Adrenal gland (tissue), 9 donors: ENCODE measurements at regions not wholly inside any gene's neighbourhood (a gene's known extent, or its start where the extent isn't known, plus 50 kb on each side); places are given as distances from the start of the nearest gene placed in this dataset.

Experiments used
- DNase-seq, 7 donors: peaks; one replicate each; pipeline ENCODE4 v3.0.0-alpha.2; 2019 to 2020
- H3K27ac ChIP-seq, 5 donors: fragments of 200-600 bp; sonication (generic) in 4 of 5; 1 replicate in 3 of 5; 2 replicates in 2 of 5; pipeline versions ENCODE4 v1.5.1 to v1.8.0; 2016 to 2020; ENCODE audit warnings: mild to moderate bottlenecking in 1 of 5
- H3K27me3 ChIP-seq: fragments of 200-600 bp; 2 replicates; pipeline ENCODE4 v1.8.0; 2021
- H3K36me3 ChIP-seq, 2 donors: fragments of 200-600 bp; replicated peaks in 1 of 2; 1 replicate in 1 of 2; 2 replicates in 1 of 2; pipeline versions ENCODE4 v1.5.1 to v1.8.0; 2018 to 2022
- H3K4me1 ChIP-seq, 2 donors: fragments of 200-600 bp; replicated peaks in 1 of 2; 1 replicate in 1 of 2; 2 replicates in 1 of 2; pipeline versions ENCODE4 v1.5.1 to v1.8.0; 2018 to 2021
- H3K4me3 ChIP-seq, 4 donors: fragments of 200-600 bp; sonication (generic) in 3 of 4; one replicate each; pipeline ENCODE4 v1.5.1; 2016 to 2018
- H3K9me3 ChIP-seq, 3 donors: fragments of 200-600 bp; sonication (generic) in 1 of 3; replicated peaks in 1 of 3; 1 replicate in 2 of 3; 2 replicates in 1 of 3; pipeline versions ENCODE4 v1.5.1 to v1.8.0; 2016 to 2021
- POLR2A ChIP-seq, 2 donors: fragments of 450-650 bp; IDR thresholded peaks; one replicate each; pipeline ENCODE4 v1.6.1; 2017; ENCODE audit warnings: antibody characterized with exemption in 2 of 2, mild to moderate bottlenecking in 2 of 2, moderate library complexity in 1 of 2
- WGBS, 4 donors: extraction: QIAGEN DNeasy Blood & Tissue Kit in 2 of 4; methylation state at CpG; one replicate each; pipeline versions ENCODE4 v1.1.5 to v1.1.7; 2013 to 2017; 5-methylcytosine and 5-hydroxymethylcytosine counted together
- intact Hi-C, 2 donors: fragments of 100-400 bp; cut with DNase I; formaldehyde crosslinking; loops; one replicate each; pipeline versions ENCODE4 v1.14.1 to v1.15.0; 2022 to 2023
- TF ChIP-seq, protein P1 (sequence below), 6 experiments: fragments of 450-650 bp in 4 of 6; fragments of 200-600 bp in 2 of 6; sonication (generic) in 1 of 6; IDR thresholded peaks; 1 replicate in 5 of 6; 2 replicates in 1 of 6; pipeline versions ENCODE4 v1.5.1 to v1.8.0; 2016 to 2021; ENCODE audit warnings: antibody characterized with exemption in 6 of 6, mild to moderate bottlenecking in 2 of 6, moderate library complexity in 1 of 6
- donor health status: healthy with polysubstance abuse.
- donor health status: Bipolar disorder and iron deficiency.
- donor health status: DM: yes; HTN: yes; CAD: no.
- donor health status: DM: no; HTN: no; CAD: no.
- donor health status: DM: no; HTN: no; CAD: no.

DNA sequence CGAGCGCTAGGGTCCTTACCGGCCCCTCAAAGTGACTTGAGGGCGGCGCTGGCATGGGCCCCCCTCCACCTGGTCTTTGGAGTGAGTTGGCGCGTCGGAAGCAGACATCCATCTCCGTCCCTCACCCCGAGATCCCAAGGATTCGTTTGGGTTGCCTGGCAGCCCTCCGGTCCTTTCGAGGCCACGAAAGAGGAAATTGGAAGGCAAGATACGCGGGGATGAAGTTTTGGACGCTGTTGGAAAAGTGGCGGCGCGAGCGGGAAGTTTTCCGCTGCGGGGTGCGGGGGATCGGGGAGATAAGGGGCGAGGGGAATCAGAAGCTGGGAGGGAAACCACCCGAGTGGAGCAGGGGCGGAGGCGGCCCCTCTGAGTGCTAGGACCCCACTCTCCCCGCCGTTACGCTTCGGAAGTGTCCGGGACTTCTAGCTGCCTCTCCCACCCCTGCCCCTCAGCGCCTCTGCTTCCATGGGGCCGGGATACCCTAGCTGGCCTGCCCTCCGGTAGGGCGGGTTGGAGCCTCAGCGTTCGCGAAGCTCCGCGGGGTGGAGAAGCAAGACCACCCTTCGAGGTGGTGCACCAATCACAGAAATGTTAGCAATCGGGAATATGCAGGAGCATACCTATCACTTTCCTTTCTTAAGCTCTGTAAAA is 57.8 kb downstream of the FRMPD3 start:
- Histone ChIP-seq H3K27ac (no peak overlapping the region), H3K36me3 (no peaks in the 10 kb centered on the region), H3K4me1 (no peaks in the 10 kb centered on the region), H3K9me3 (no peaks in the 10 kb centered on the region), H3K4me3 (no peak overlapping the region), H3K27me3 (peaks cover 64% of the 10 kb centered on the region)
- no peak for TF ChIP-seq POLR2A (IDR thresholded peaks at IDR 0.05)
- TF ChIP-seq, protein P1, sequence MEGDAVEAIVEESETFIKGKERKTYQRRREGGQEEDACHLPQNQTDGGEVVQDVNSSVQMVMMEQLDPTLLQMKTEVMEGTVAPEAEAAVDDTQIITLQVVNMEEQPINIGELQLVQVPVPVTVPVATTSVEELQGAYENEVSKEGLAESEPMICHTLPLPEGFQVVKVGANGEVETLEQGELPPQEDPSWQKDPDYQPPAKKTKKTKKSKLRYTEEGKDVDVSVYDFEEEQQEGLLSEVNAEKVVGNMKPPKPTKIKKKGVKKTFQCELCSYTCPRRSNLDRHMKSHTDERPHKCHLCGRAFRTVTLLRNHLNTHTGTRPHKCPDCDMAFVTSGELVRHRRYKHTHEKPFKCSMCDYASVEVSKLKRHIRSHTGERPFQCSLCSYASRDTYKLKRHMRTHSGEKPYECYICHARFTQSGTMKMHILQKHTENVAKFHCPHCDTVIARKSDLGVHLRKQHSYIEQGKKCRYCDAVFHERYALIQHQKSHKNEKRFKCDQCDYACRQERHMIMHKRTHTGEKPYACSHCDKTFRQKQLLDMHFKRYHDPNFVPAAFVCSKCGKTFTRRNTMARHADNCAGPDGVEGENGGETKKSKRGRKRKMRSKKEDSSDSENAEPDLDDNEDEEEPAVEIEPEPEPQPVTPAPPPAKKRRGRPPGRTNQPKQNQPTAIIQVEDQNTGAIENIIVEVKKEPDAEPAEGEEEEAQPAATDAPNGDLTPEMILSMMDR (IDR thresholded peaks at IDR 0.05) = no peak
- intact Hi-C loops = no loop called here
- 2 to 58% (median 30%) methylated on average over 33 to 44 of the region's 45 CpGs; no CpG with 5 or more reads in 1 of the 4 donors for WGBS, 4 donors
- DNase-seq = no peak

DNA sequence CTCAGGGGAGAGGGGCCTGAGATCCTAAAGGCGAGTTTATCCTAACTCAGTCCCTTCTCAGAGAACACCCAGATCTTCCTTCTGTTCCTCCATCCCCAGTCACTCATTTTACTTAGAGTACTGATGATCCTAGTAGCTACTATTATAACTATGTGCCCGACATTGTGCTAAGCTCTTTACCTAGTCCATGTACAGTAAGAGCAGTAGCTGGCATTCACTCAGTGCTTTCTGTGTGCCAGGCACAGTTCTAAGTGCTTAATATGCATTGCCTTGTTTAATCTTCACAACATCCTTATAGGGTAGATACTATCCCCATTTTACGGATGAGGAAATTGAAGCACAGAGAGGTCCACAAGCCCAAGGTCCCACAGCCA is 58.3 kb downstream of the FRMPD3 start:
- Histone ChIP-seq H3K27ac (no peak overlapping the region), H3K27me3 (peaks cover 64% of the 10 kb centered on the region), H3K36me3 (no peaks in the 10 kb centered on the region), H3K9me3 (no peaks in the 10 kb centered on the region), H3K4me1 (no peaks in the 10 kb centered on the region), H3K4me3 (no peak overlapping the region)
- 69 to 88% (median 74%) methylated on average over 1 to 3 of the region's 3 CpGs for WGBS, 4 donors
- intact Hi-C loops = no loop called here
- DNase-seq = no peak
- no peak for TF ChIP-seq POLR2A (IDR thresholded peaks at IDR 0.05)
- TF ChIP-seq, protein P1 (IDR thresholded peaks at IDR 0.05) = no peak

DNA sequence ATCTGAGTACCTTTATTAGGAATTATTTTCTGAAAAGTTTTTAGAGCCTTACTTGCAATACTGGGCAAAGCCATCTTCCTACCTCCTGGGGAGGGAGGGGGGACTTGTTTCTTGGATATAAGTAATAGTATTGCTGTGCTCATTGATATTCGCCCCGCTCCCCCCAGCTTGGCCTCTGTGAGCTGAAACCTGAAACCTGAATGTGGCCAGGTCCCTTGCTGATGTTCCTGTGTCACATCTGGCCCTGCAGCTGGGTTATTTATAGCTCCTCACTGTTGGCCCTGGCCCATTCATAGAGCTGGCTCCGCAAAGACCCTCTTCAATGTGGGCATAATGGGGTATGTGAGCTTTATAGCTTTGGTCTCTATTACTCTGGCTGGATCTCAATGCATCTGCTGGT is 59.5 kb downstream of the FRMPD3 start:
- intact Hi-C loops = no loop called here
- no peak for TF ChIP-seq POLR2A (IDR thresholded peaks at IDR 0.05)
- TF ChIP-seq, protein P1 (IDR thresholded peaks at IDR 0.05) = no peak
- 64 to 88% (median 79%) methylated on average over 2 to 3 of the region's 3 CpGs for WGBS, 4 donors
- no peaks in the 10 kb centered on the region for H3K9me3 ChIP-seq
- no peaks in the 10 kb centered on the region for H3K4me1 ChIP-seq
- H3K27ac ChIP-seq = no peak overlapping the region
- peaks cover 54% of the 10 kb centered on the region for H3K27me3 ChIP-seq
- H3K36me3 ChIP-seq = no peaks in the 10 kb centered on the region
- no peak overlapping the region for H3K4me3 ChIP-seq
- DNase-seq = no peak

DNA sequence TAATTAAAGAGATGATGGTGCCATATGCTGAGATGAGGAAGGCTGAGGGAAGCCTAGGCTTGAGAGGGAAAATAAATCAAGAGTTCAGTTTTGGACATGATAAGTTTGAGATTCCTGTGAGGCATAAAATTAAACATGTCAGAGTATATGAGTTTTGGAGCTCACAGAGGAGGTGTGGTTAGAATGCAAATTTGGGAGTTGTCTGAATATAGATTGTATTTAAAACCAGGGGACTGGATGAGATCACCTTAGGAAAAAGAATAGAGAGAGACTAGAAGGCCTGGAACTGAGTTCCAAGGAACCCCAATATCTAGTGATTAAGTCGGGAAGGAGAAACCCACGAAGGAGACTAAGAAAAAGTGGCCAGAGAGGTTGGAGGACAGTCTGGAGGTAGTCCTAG is 65.5 kb downstream of the FRMPD3 start:
- no peak for TF ChIP-seq POLR2A (IDR thresholded peaks at IDR 0.05)
- TF ChIP-seq, protein P1 (IDR thresholded peaks at IDR 0.05) = no peak
- Histone ChIP-seq H3K9me3 (no peaks in the 10 kb centered on the region), H3K27ac (no peak overlapping the region), H3K27me3 (peaks cover 7% of the 10 kb centered on the region), H3K36me3 (no peaks in the 10 kb centered on the region), H3K4me1 (no peaks in the 10 kb centered on the region), H3K4me3 (no peak overlapping the region)
- 43 to 71% (median 66%) methylated on average over 2 of the region's 2 CpGs for WGBS, 4 donors
- intact Hi-C loops = no loop called here
- DNase-seq = no peak
